Glutamatergic neuron (in vitro differentiated cells): ENCODE measurements at regions not wholly inside any gene's neighbourhood (a gene's known extent, or its start where the extent isn't known, plus 50 kb on each side); places are given as distances from the start of the nearest gene placed in this dataset.

Experiments
- DNase-seq: peaks from one replicate; pipeline ENCODE4 v3.0.0; 2022
- H3K27ac Mint-ChIP-seq: one replicate; pipeline ENCODE4 v1.8.0; 2020; ENCODE audit warnings: mild to moderate bottlenecking, mixed read lengths, inconsistent platforms; ENCODE audit not compliant: unreplicated experiment
- H3K27me3 Mint-ChIP-seq: one replicate; pipeline ENCODE4 v1.8.0; 2020; ENCODE audit warnings: mild to moderate bottlenecking, moderate library complexity, mixed read lengths, inconsistent platforms; ENCODE audit not compliant: unreplicated experiment
- H3K36me3 Mint-ChIP-seq: one replicate; pipeline ENCODE4 v1.8.0; 2020; ENCODE audit warnings: mild to moderate bottlenecking, mixed read lengths, inconsistent platforms; ENCODE audit not compliant: unreplicated experiment
- H3K4me1 Mint-ChIP-seq: one replicate; pipeline ENCODE4 v1.8.0; 2020; ENCODE audit warnings: mild to moderate bottlenecking, low read depth, mixed read lengths, inconsistent platforms; ENCODE audit not compliant: unreplicated experiment
- H3K4me3 Mint-ChIP-seq: one replicate; pipeline ENCODE4 v1.8.0; 2020; ENCODE audit warnings: mild to moderate bottlenecking, mixed read lengths, inconsistent platforms; ENCODE audit not compliant: unreplicated experiment
- H3K9me3 Mint-ChIP-seq: one replicate; pipeline ENCODE4 v1.8.0; 2020; ENCODE audit warnings: mild to moderate bottlenecking, moderate library complexity, mixed read lengths, inconsistent platforms; ENCODE audit not compliant: unreplicated experiment
- CTCF ChIP-seq: fragments of 200-600 bp; sonication (generic); IDR thresholded peaks from one replicate; pipeline ENCODE4 v1.5.0; 2021; ENCODE audit not compliant: partially characterized antibody, unreplicated experiment

DNA sequence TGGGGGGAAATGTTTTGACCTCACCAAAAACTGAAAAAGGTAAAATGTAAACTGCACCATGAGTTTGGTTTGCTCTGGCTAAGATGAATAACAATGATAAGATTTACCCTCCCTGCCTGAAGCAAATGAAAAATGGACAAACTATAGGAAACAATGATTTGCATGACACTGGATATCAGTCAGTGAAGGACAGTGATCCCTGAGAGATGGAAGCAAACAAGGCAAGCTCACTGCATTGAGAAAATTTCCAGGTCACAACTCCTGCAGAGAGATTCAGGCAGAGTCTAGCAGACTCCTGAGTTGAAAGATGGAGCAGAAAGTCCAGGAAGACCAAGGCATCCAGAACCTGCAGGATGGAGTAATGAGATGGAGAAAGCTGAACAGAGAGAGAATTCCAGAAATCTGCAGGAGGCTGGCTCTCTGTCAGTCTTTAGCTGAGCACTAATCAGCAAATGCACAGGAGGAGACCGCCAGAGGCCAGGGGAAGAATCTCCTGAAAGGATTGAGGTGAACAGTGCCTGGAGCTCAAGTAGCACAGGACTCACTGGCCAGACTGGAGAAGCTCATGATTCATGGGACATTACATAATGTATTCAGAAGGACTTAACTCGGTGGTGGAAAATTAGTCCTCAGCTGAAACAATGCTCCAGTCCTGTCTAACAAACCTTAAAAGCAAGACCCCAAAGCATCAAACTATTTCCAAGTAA, 51.2 kb upstream of the PALS2 start:
- no peak for TF ChIP-seq CTCF
- Mint-ChIP-seq H3K9me3 (peaks cover 2% of the 10 kb centered on the region), H3K27me3 (no peaks in the 10 kb centered on the region), H3K27ac (no peak overlapping the region), H3K36me3 (no peaks in the 10 kb centered on the region), H3K4me1 (no peaks in the 10 kb centered on the region), H3K4me3 (no peak overlapping the region)
- DNase-seq = no peak
